HL-60 (cell line): ENCODE measurements at regions not wholly inside any gene's neighbourhood (a gene's known extent, or its start where the extent isn't known, plus 50 kb on each side); places are given as distances from the start of the nearest gene placed in this dataset.

Experiments
- CTCF ChIP-seq: IDR thresholded peaks from one replicate; pipeline ENCODE4 v1.5.1; 2011; ENCODE audit warnings: low read length, control low read depth, inconsistent platforms; ENCODE audit not compliant: insufficient read depth
- GABPA ChIP-seq: IDR thresholded peaks from 2 replicates; pipeline ENCODE4 v1.6.1; 2012; ENCODE audit warnings: low read depth
- POLR2AphosphoS5 ChIP-seq: IDR thresholded peaks from 2 replicates; pipeline ENCODE4 v1.6.1; 2012; ENCODE audit warnings: low read depth
- REST ChIP-seq: IDR thresholded peaks from 2 replicates; pipeline ENCODE4 v1.6.1; 2012; ENCODE audit warnings: low read depth; ENCODE audit not compliant: insufficient replicate concordance

GRCh38 chr2:105654474-105655004 is 90.2 kb upstream of the NCK2 start:
- no peak for TF ChIP-seq CTCF
- no peak for TF ChIP-seq GABPA
- no peak for TF ChIP-seq POLR2AphosphoS5
- no peak for TF ChIP-seq REST
